HEK293 (cell line): ENCODE measurements at regions not wholly inside any gene's neighbourhood (a gene's known extent, or its start where the extent isn't known, plus 50 kb on each side); places are given as distances from the start of the nearest gene placed in this dataset.

Experiments
- CTCF ChIA-PET: fragments of 350-600 bp; formaldehyde crosslinking; extraction: SDS; loops from one replicate; lab custom pipeline; 2021; ENCODE audit warnings: antibody characterized with exemption; lab: Yijun Ruan, JAX
- POLR2A ChIA-PET: fragments of 300-600 bp; formaldehyde crosslinking; extraction: SDS; loops from one replicate; lab custom pipeline; 2020; ENCODE audit warnings: antibody characterized with exemption, inconsistent platforms; lab: Yijun Ruan, JAX
- H3K27ac ChIP-seq: fragments of 200-500 bp; sonication (Bioruptor generic); 2 replicates; pipeline ENCODE4 v1.5.1; 2014; ENCODE audit warnings: low read depth, low read length, control low read depth, inconsistent platforms; ENCODE audit errors: extremely low read depth
- H3K36me3 ChIP-seq, 2 experiments: fragments of 200-500 bp in 1 of 2; sonication (Bioruptor generic) in 1 of 2; 1 replicate in 1 of 2; 2 replicates in 1 of 2; pipeline ENCODE4 v1.5.1; 2014 to 2017; ENCODE audit warnings: inconsistent platforms in 2 of 2, low read length in 2 of 2; ENCODE audit not compliant: control insufficient read depth in 2 of 2, insufficient read depth in 1 of 2
- H3K4me1 ChIP-seq: fragments of 200-500 bp; sonication (Bioruptor generic); 2 replicates; pipeline ENCODE4 v1.5.1; 2014; ENCODE audit warnings: mild to moderate bottlenecking, low read length, inconsistent platforms; ENCODE audit not compliant: control insufficient read depth, insufficient read depth
- H3K4me3 ChIP-seq: 2 replicates; pipeline ENCODE4 v1.5.1; 2011; ENCODE audit warnings: low read depth, mild to moderate bottlenecking, control low read depth, low read length, moderate library complexity
- H3K9me3 ChIP-seq: fragments of 200-500 bp; sonication (Bioruptor generic); 2 replicates; pipeline ENCODE4 v1.5.1; 2014; ENCODE audit warnings: low read depth, low read length, inconsistent platforms; ENCODE audit not compliant: control insufficient read depth, insufficient read depth
- GLIS2 ChIP-seq: fragments of 450-650 bp; formaldehyde crosslinking; IDR thresholded peaks from 2 replicates; pipeline ENCODE4 v1.5.1; 2016; ENCODE audit warnings: missing biosample characterization, missing genetic modification characterization
- KLF10 ChIP-seq: fragments of 450-650 bp; IDR thresholded peaks from 2 replicates; pipeline ENCODE4 v1.5.1; 2018; ENCODE audit warnings: missing biosample characterization, mild to moderate bottlenecking, missing genetic modification characterization
- KLF9 ChIP-seq: fragments of 450-650 bp; formaldehyde crosslinking; IDR thresholded peaks from 2 replicates; pipeline ENCODE4 v1.5.1; 2016; ENCODE audit warnings: missing biosample characterization, missing genetic modification characterization, low read depth
- MYNN ChIP-seq: fragments of 450-650 bp; formaldehyde crosslinking; IDR thresholded peaks from 2 replicates; pipeline ENCODE4 v1.5.1; 2016; ENCODE audit warnings: missing biosample characterization, missing genetic modification characterization, borderline replicate concordance
- PRDM1 ChIP-seq: fragments of 450-650 bp; formaldehyde crosslinking; IDR thresholded peaks from 2 replicates; pipeline ENCODE4; 2016; ENCODE audit warnings: missing biosample characterization, missing genetic modification characterization
- ZFP37 ChIP-seq: fragments of 450-650 bp; formaldehyde crosslinking; IDR thresholded peaks from 2 replicates; pipeline ENCODE4 v1.5.1; 2016; ENCODE audit warnings: missing biosample characterization, missing genetic modification characterization
- ZNF10 ChIP-seq: fragments of 450-650 bp; formaldehyde crosslinking; IDR thresholded peaks from 2 replicates; pipeline ENCODE4 v1.5.1; 2017; ENCODE audit warnings: missing biosample characterization, missing genetic modification characterization
- ZNF121 ChIP-seq: fragments of 450-650 bp; formaldehyde crosslinking; IDR thresholded peaks from 2 replicates; pipeline ENCODE4 v1.5.1; 2016; ENCODE audit warnings: missing biosample characterization, missing genetic modification characterization
- ZNF266 ChIP-seq: fragments of 450-650 bp; formaldehyde crosslinking; IDR thresholded peaks from 2 replicates; pipeline ENCODE4 v1.5.1; 2016; ENCODE audit warnings: missing biosample characterization, missing genetic modification characterization, low read depth
- ZNF292 ChIP-seq: fragments of 450-650 bp; formaldehyde crosslinking; IDR thresholded peaks from 2 replicates; pipeline ENCODE4 v1.5.1; 2016; ENCODE audit warnings: low read depth, missing biosample characterization, missing genetic modification characterization, borderline replicate concordance
- ZNF335 ChIP-seq: fragments of 450-650 bp; formaldehyde crosslinking; conservative IDR thresholded peaks from 2 replicates; pipeline ENCODE4 v1.5.1; 2016; ENCODE audit warnings: missing biosample characterization, missing genetic modification characterization
- ZNF341 ChIP-seq: fragments of 450-650 bp; formaldehyde crosslinking; IDR thresholded peaks from 2 replicates; pipeline ENCODE4; 2016; ENCODE audit warnings: low read depth, missing biosample characterization, missing genetic modification characterization
- ZNF366 ChIP-seq: fragments of 450-650 bp; formaldehyde crosslinking; conservative IDR thresholded peaks from 2 replicates; pipeline ENCODE4 v1.5.1; 2016; ENCODE audit warnings: missing biosample characterization, missing genetic modification characterization
- ZNF624 ChIP-seq: fragments of 450-650 bp; formaldehyde crosslinking; IDR thresholded peaks from 2 replicates; pipeline ENCODE4 v1.5.1; 2017; ENCODE audit warnings: missing biosample characterization, missing genetic modification characterization
- ZNF670 ChIP-seq: fragments of 450-650 bp; formaldehyde crosslinking; IDR thresholded peaks from 2 replicates; pipeline ENCODE4 v1.5.1; 2016; ENCODE audit warnings: missing biosample characterization, missing genetic modification characterization, low read depth
- ZNF701 ChIP-seq: fragments of 450-650 bp; formaldehyde crosslinking; IDR thresholded peaks from 2 replicates; pipeline ENCODE4 v1.5.1; 2016; ENCODE audit warnings: missing biosample characterization, missing genetic modification characterization
- ZNF792 ChIP-seq: fragments of 450-650 bp; formaldehyde crosslinking; IDR thresholded peaks from 2 replicates; pipeline ENCODE4 v1.5.1; 2016; ENCODE audit warnings: missing biosample characterization, missing genetic modification characterization
- ZNF830 ChIP-seq: fragments of 450-650 bp; IDR thresholded peaks from 2 replicates; pipeline ENCODE4 v1.5.0; 2018; ENCODE audit warnings: missing biosample characterization, missing genetic modification characterization, low read depth, mild to moderate bottlenecking, moderate library complexity
- ZSCAN16 ChIP-seq: fragments of 450-650 bp; formaldehyde crosslinking; IDR thresholded peaks from 2 replicates; pipeline ENCODE4 v1.5.1; 2016; ENCODE audit warnings: missing biosample characterization, missing genetic modification characterization
- ZSCAN30 ChIP-seq: fragments of 450-650 bp; IDR thresholded peaks from 2 replicates; pipeline ENCODE4 v1.5.1; 2018; ENCODE audit warnings: missing biosample characterization, mild to moderate bottlenecking, missing genetic modification characterization, moderate library complexity
- TF ChIP-seq, protein P1 (sequence below): fragments of 450-650 bp; formaldehyde crosslinking; IDR thresholded peaks from 2 replicates; pipeline ENCODE4 v1.5.1; 2016; ENCODE audit warnings: missing biosample characterization, missing genetic modification characterization
- TF ChIP-seq, protein P2 (sequence below): fragments of 450-650 bp; IDR thresholded peaks from 2 replicates; pipeline ENCODE4 v1.5.1; 2018; ENCODE audit warnings: missing biosample characterization, mild to moderate bottlenecking, missing genetic modification characterization
- TF ChIP-seq, protein P3 (sequence below): fragments of 450-650 bp; formaldehyde crosslinking; IDR thresholded peaks from 2 replicates; pipeline ENCODE4 v1.5.1; 2016; ENCODE audit warnings: missing biosample characterization, missing genetic modification characterization
- TF ChIP-seq, protein P4 (sequence below): fragments of 450-650 bp; formaldehyde crosslinking; IDR thresholded peaks from 2 replicates; pipeline ENCODE4 v1.5.1; 2016; ENCODE audit warnings: missing biosample characterization, missing genetic modification characterization
- TF ChIP-seq, protein P5 (sequence below): fragments of 450-650 bp; formaldehyde crosslinking; IDR thresholded peaks from 2 replicates; pipeline ENCODE4 v1.5.1; 2017; ENCODE audit warnings: missing biosample characterization, missing genetic modification characterization
- TF ChIP-seq, protein P6 (sequence below): fragments of 450-650 bp; formaldehyde crosslinking; IDR thresholded peaks from 2 replicates; pipeline ENCODE4 v1.5.1; 2016; ENCODE audit warnings: missing biosample characterization, missing genetic modification characterization, low read depth

DNA sequence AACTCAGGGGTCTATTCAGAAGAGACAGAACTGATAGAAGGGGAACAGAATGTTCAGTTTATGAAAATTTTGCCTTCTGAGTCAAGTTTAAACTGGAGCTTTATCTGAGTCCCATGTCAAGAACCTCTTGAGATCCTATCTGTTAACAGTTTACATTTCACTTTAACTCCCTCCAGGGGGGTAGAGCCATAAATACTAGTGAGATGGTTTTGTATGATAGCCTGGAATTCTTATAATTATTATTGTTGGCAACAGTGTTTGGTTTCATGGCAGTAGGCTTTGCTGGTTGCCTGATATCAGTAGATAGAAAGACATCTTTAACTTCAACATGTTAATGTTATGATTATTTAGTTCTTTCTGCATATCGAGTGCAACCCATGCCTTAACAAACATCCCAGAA, 498.5 kb downstream of the INSC start (continued):
- TF ChIP-seq MYNN (tag by site-specific recombination) (no peak), ZNF121 (tag by site-specific recombination) (no peak), ZNF292 (tag by site-specific recombination) (no peak), ZNF792 (tag by site-specific recombination) (no peak), ZNF266 (tag by site-specific recombination) (no peak), KLF9 (tag by site-specific recombination) (no peak), GLIS2 (tag by site-specific recombination) (no peak), ZNF624 (tag by site-specific recombination) (no peak), ZNF10 (tag by site-specific recombination) (no peak), ZNF366 (tag by site-specific recombination) (no peak), ZNF335 (peak; percentile 69), KLF10 (tag by site-specific recombination) (no peak), ZSCAN30 (peak; percentile 28; the same call in 1 of the 2 replicates)
- TF ChIP-seq, protein P1, sequence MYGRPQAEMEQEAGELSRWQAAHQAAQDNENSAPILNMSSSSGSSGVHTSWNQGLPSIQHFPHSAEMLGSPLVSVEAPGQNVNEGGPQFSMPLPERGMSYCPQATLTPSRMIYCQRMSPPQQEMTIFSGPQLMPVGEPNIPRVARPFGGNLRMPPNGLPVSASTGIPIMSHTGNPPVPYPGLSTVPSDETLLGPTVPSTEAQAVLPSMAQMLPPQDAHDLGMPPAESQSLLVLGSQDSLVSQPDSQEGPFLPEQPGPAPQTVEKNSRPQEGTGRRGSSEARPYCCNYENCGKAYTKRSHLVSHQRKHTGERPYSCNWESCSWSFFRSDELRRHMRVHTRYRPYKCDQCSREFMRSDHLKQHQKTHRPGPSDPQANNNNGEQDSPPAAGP (tag by site-specific recombination) = no peak
- TF ChIP-seq, protein P2, sequence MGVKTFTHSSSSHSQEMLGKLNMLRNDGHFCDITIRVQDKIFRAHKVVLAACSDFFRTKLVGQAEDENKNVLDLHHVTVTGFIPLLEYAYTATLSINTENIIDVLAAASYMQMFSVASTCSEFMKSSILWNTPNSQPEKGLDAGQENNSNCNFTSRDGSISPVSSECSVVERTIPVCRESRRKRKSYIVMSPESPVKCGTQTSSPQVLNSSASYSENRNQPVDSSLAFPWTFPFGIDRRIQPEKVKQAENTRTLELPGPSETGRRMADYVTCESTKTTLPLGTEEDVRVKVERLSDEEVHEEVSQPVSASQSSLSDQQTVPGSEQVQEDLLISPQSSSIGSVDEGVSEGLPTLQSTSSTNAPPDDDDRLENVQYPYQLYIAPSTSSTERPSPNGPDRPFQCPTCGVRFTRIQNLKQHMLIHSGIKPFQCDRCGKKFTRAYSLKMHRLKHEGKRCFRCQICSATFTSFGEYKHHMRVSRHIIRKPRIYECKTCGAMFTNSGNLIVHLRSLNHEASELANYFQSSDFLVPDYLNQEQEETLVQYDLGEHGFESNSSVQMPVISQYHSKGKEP (tag by site-specific recombination) = no peak
- TF ChIP-seq, protein P3, sequence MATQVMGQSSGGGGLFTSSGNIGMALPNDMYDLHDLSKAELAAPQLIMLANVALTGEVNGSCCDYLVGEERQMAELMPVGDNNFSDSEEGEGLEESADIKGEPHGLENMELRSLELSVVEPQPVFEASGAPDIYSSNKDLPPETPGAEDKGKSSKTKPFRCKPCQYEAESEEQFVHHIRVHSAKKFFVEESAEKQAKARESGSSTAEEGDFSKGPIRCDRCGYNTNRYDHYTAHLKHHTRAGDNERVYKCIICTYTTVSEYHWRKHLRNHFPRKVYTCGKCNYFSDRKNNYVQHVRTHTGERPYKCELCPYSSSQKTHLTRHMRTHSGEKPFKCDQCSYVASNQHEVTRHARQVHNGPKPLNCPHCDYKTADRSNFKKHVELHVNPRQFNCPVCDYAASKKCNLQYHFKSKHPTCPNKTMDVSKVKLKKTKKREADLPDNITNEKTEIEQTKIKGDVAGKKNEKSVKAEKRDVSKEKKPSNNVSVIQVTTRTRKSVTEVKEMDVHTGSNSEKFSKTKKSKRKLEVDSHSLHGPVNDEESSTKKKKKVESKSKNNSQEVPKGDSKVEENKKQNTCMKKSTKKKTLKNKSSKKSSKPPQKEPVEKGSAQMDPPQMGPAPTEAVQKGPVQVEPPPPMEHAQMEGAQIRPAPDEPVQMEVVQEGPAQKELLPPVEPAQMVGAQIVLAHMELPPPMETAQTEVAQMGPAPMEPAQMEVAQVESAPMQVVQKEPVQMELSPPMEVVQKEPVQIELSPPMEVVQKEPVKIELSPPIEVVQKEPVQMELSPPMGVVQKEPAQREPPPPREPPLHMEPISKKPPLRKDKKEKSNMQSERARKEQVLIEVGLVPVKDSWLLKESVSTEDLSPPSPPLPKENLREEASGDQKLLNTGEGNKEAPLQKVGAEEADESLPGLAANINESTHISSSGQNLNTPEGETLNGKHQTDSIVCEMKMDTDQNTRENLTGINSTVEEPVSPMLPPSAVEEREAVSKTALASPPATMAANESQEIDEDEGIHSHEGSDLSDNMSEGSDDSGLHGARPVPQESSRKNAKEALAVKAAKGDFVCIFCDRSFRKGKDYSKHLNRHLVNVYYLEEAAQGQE (tag by site-specific recombination) = no peak

DNA sequence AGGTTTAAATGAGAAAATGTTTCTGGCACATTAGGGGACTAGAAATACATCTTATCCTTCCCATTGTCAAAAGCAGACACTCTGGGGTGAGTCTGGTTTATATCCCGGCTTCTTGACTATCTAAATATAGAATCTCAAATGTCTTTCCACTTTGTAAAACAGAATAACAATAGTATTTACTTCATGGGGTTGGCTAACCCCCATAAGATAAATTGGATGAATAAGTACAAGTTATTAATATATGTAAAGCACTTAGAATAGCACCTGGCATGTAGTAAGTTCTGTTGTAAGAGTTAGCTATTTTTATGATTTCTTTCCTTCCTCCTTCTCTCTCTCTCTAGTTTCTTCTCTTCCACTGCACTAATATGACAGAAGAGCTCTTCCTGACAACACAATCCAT, 499.1 kb downstream of the INSC start:
- ChIA-PET CTCF (interaction anchor here (1.3 kb wide), 1 partner anchor 16 kb away, joined by 4 read pairs; no protein-coding TSS in a partner anchor), POLR2A (no interaction called here)
- Histone ChIP-seq H3K27ac (no peak overlapping the region), H3K9me3 (no peaks in the 10 kb centered on the region), H3K36me3 (no peaks in the 10 kb centered on the region), H3K4me1 (peaks cover 6% of the 10 kb centered on the region; the same call in 1 of the 2 replicates), H3K4me3 (no peak overlapping the region)
- TF ChIP-seq ZNF701 (tag by site-specific recombination) (no peak), ZNF341 (no peak), ZSCAN30 (no peak), ZFP37 (tag by site-specific recombination) (no peak), ZNF830 (no peak), ZNF670 (no peak), PRDM1 (tag by site-specific recombination) (no peak), ZSCAN16 (tag by site-specific recombination) (no peak)
- TF ChIP-seq, protein P4, sequence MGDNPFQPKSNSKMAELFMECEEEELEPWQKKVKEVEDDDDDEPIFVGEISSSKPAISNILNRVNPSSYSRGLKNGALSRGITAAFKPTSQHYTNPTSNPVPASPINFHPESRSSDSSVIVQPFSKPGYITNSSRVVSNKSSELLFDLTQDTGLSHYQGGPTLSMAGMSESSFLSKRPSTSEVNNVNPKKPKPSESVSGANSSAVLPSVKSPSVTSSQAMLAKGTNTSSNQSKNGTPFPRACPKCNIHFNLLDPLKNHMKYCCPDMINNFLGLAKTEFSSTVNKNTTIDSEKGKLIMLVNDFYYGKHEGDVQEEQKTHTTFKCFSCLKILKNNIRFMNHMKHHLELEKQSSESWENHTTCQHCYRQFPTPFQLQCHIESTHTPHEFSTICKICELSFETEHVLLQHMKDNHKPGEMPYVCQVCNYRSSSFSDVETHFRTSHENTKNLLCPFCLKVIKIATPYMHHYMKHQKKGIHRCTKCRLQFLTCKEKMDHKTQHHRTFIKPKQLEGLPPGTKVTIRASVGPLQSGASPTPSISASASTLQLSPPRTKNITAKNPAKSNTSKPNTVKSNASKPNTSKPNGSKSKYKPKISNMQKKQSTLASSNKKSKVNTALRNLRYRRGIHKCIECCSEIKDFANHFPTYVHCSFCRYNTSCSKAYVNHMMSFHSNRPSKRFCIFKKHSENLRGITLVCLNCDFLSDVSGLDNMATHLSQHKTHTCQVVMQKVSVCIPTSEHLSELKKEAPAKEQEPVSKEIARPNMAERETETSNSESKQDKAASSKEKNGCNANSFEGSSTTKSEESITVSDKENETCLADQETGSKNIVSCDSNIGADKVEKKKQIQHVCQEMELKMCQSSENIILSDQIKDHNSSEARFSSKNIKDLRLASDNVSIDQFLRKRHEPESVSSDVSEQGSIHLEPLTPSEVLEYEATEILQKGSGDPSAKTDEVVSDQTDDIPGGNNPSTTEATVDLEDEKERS (tag by site-specific recombination) = no peak
- TF ChIP-seq, protein P5, sequence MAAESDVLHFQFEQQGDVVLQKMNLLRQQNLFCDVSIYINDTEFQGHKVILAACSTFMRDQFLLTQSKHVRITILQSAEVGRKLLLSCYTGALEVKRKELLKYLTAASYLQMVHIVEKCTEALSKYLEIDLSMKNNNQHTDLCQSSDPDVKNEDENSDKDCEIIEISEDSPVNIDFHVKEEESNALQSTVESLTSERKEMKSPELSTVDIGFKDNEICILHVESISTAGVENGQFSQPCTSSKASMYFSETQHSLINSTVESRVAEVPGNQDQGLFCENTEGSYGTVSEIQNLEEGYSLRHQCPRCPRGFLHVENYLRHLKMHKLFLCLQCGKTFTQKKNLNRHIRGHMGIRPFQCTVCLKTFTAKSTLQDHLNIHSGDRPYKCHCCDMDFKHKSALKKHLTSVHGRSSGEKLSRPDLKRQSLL = no peak
- TF ChIP-seq, protein P6, sequence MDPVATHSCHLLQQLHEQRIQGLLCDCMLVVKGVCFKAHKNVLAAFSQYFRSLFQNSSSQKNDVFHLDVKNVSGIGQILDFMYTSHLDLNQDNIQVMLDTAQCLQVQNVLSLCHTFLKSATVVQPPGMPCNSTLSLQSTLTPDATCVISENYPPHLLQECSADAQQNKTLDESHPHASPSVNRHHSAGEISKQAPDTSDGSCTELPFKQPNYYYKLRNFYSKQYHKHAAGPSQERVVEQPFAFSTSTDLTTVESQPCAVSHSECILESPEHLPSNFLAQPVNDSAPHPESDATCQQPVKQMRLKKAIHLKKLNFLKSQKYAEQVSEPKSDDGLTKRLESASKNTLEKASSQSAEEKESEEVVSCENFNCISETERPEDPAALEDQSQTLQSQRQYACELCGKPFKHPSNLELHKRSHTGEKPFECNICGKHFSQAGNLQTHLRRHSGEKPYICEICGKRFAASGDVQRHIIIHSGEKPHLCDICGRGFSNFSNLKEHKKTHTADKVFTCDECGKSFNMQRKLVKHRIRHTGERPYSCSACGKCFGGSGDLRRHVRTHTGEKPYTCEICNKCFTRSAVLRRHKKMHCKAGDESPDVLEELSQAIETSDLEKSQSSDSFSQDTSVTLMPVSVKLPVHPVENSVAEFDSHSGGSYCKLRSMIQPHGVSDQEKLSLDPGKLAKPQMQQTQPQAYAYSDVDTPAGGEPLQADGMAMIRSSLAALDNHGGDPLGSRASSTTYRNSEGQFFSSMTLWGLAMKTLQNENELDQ (tag by site-specific recombination) = no peak
